ENCODE measurements at regions not wholly inside any gene's neighbourhood (a gene's known extent, or its start where the extent isn't known, plus 50 kb on each side); places are given as distances from the start of the nearest gene placed in this dataset.

GRCh38 chr2:6654279-6654678, 211.4 kb downstream of the CMPK2 start:
- H3K9ac ChIP-seq (ENCODE audit: low read length), result peak overlapping the region; percentile 40
- no peaks in the 10 kb centered on the region for H4K20me1 ChIP-seq (ENCODE audit: insufficient read depth)
- H3K36me3 ChIP-seq (ENCODE audit: insufficient read depth, low read length), result no peaks in the 10 kb centered on the region
- H3K9me2 ChIP-seq (ENCODE audit: insufficient read depth, low read length), result no peaks in the 10 kb centered on the region
- H3K9me3 ChIP-seq (ENCODE audit: low read length), result no peaks in the 10 kb centered on the region
- peak overlapping the region; percentile 41 for H3K4me3 ChIP-seq (ENCODE audit: low read length)
- H3K27ac ChIP-seq (ENCODE audit: low read length), result peak overlapping the region; percentile 85
- H3K27me3 ChIP-seq (ENCODE audit: insufficient read depth, low read depth, low read length), result no peaks in the 10 kb centered on the region
- peak overlapping the region; percentile 49 for H3K4me2 ChIP-seq (ENCODE audit: low read length)
- H3F3A ChIP-seq (ENCODE audit: insufficient read depth, low read length, poor library complexity, severe bottlenecking), result no peaks in the 10 kb centered on the region
- TF ChIP-seq EZH2 (IDR thresholded peaks at IDR 0.05; ENCODE audit: borderline replicate concordance, insufficient read depth, low read length, poor library complexity, severe bottlenecking) (no peak), REST (IDR thresholded peaks at IDR 0.05; ENCODE audit: borderline replicate concordance) (no peak), RAD21 (conservative IDR thresholded peaks at IDR 0.05) (no peak), EP300 (conservative IDR thresholded peaks at IDR 0.05; ENCODE audit: poor library complexity, severe bottlenecking) (no peak), MXI1 (conservative IDR thresholded peaks at IDR 0.05; ENCODE audit: poor library complexity, severe bottlenecking) (no peak), POLR2AphosphoS5 (IDR thresholded peaks at IDR 0.05) (no peak), SMC3 (conservative IDR thresholded peaks at IDR 0.05; ENCODE audit: poor library complexity) (no peak), TAF1 (IDR thresholded peaks at IDR 0.05; ENCODE audit: low read depth) (no peak)
- TF ChIP-seq, protein P1, sequence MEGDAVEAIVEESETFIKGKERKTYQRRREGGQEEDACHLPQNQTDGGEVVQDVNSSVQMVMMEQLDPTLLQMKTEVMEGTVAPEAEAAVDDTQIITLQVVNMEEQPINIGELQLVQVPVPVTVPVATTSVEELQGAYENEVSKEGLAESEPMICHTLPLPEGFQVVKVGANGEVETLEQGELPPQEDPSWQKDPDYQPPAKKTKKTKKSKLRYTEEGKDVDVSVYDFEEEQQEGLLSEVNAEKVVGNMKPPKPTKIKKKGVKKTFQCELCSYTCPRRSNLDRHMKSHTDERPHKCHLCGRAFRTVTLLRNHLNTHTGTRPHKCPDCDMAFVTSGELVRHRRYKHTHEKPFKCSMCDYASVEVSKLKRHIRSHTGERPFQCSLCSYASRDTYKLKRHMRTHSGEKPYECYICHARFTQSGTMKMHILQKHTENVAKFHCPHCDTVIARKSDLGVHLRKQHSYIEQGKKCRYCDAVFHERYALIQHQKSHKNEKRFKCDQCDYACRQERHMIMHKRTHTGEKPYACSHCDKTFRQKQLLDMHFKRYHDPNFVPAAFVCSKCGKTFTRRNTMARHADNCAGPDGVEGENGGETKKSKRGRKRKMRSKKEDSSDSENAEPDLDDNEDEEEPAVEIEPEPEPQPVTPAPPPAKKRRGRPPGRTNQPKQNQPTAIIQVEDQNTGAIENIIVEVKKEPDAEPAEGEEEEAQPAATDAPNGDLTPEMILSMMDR (IDR thresholded peaks at IDR 0.05; ENCODE audit: poor library complexity, severe bottlenecking), result no peak
- H3K79me2 ChIP-seq (replicated peaks; ENCODE audit: insufficient read depth, low read length), result no peaks in the 10 kb centered on the region
- no peak overlapping the region for H2AFZ ChIP-seq (ENCODE audit: low read depth, low read length)

GRCh38 chr2:6656633-6657032, 209.1 kb downstream of the CMPK2 start:
- TF ChIP-seq MXI1 (conservative IDR thresholded peaks at IDR 0.05; ENCODE audit: poor library complexity, severe bottlenecking) (no peak), TAF1 (IDR thresholded peaks at IDR 0.05; ENCODE audit: low read depth) (no peak), EZH2 (IDR thresholded peaks at IDR 0.05; ENCODE audit: borderline replicate concordance, insufficient read depth, low read length, poor library complexity, severe bottlenecking) (no peak), REST (IDR thresholded peaks at IDR 0.05; ENCODE audit: borderline replicate concordance) (no peak), POLR2AphosphoS5 (IDR thresholded peaks at IDR 0.05) (no peak), RAD21 (conservative IDR thresholded peaks at IDR 0.05) (no peak), SMC3 (conservative IDR thresholded peaks at IDR 0.05; ENCODE audit: poor library complexity) (no peak), EP300 (conservative IDR thresholded peaks at IDR 0.05; ENCODE audit: poor library complexity, severe bottlenecking) (no peak)
- TF ChIP-seq, protein P1 (IDR thresholded peaks at IDR 0.05; ENCODE audit: poor library complexity, severe bottlenecking), result no peak
- H3F3A ChIP-seq (ENCODE audit: insufficient read depth, low read length, poor library complexity, severe bottlenecking), result no peaks in the 10 kb centered on the region
- no peaks in the 10 kb centered on the region for H3K36me3 ChIP-seq (ENCODE audit: insufficient read depth, low read length)
- no peak overlapping the region for H3K27ac ChIP-seq (ENCODE audit: low read length)
- H2AFZ ChIP-seq (ENCODE audit: low read depth, low read length), result no peak overlapping the region
- no peaks in the 10 kb centered on the region for H3K27me3 ChIP-seq (ENCODE audit: insufficient read depth, low read depth, low read length)
- no peaks in the 10 kb centered on the region for H4K20me1 ChIP-seq (ENCODE audit: insufficient read depth)
- no peaks in the 10 kb centered on the region for H3K79me2 ChIP-seq (replicated peaks; ENCODE audit: insufficient read depth, low read length)
- H3K4me2 ChIP-seq (ENCODE audit: low read length), result no peak overlapping the region
- no peak overlapping the region for H3K9ac ChIP-seq (ENCODE audit: low read length)
- no peaks in the 10 kb centered on the region for H3K9me2 ChIP-seq (ENCODE audit: insufficient read depth, low read length)
- no peaks in the 10 kb centered on the region for H3K9me3 ChIP-seq (ENCODE audit: low read length)
- no peak overlapping the region for H3K4me3 ChIP-seq (ENCODE audit: low read length)

All from neural cell (in vitro differentiated cells).